WTC11 (cell line): ENCODE measurements at regions not wholly inside any gene's neighbourhood (a gene's known extent, or its start where the extent isn't known, plus 50 kb on each side); places are given as distances from the start of the nearest gene placed in this dataset.

Experiments used
- AR ChIP-seq: fragments of 250-450 bp; sonication (Bioruptor Pico); IDR thresholded peaks from 2 replicates; pipeline ENCODE4 v1.9.0; 2021; ENCODE audit warnings: mild to moderate bottlenecking
- CBFB ChIP-seq: sonication (generic); formaldehyde crosslinking; IDR thresholded peaks from 2 replicates; pipeline ENCODE4 v1.8.1; 2022; ENCODE audit warnings: mild to moderate bottlenecking, low read depth, missing genetic modification reagents
- CTCF ChIP-seq: fragments of 200-600 bp; IDR thresholded peaks from 2 replicates; pipeline ENCODE4 v1.8.0; 2022; ENCODE audit warnings: antibody characterized with exemption
- E2F1 ChIP-seq: sonication (generic); formaldehyde crosslinking; IDR thresholded peaks from 2 replicates; pipeline ENCODE4 v1.8.0; 2022; ENCODE audit warnings: mild to moderate bottlenecking, missing genetic modification reagents
- MYBL2 ChIP-seq: sonication (generic); formaldehyde crosslinking; IDR thresholded peaks from 2 replicates; pipeline ENCODE4 v1.8.1; 2023; ENCODE audit warnings: mild to moderate bottlenecking, moderate library complexity, missing genetic modification reagents
- SP1 ChIP-seq: sonication (generic); formaldehyde crosslinking; conservative IDR thresholded peaks from 2 replicates; pipeline ENCODE4 v1.8.1; 2022; ENCODE audit warnings: missing genetic modification reagents
- USF1 ChIP-seq: sonication (generic); formaldehyde crosslinking; IDR thresholded peaks from 2 replicates; pipeline ENCODE4 v1.8.0; 2022; ENCODE audit warnings: mild to moderate bottlenecking, missing genetic modification reagents
- ZBTB43 ChIP-seq: sonication (generic); formaldehyde crosslinking; IDR thresholded peaks from 2 replicates; pipeline ENCODE4 v1.8.1; 2023; ENCODE audit warnings: mild to moderate bottlenecking, missing genetic modification reagents
- ZNF232 ChIP-seq: sonication (generic); formaldehyde crosslinking; IDR thresholded peaks from 2 replicates; pipeline ENCODE4 v1.8.0; 2022; ENCODE audit warnings: mild to moderate bottlenecking, missing genetic modification reagents

- no peak for TF ChIP-seq E2F1 (CRISPR knock-in tag)
- no peak for TF ChIP-seq ZNF232 (CRISPR knock-in tag)
- no peak for TF ChIP-seq CBFB (CRISPR knock-in tag)
- no peak for TF ChIP-seq CTCF
- no peak for TF ChIP-seq USF1 (CRISPR knock-in tag)
- TF ChIP-seq AR (CRISPR knock-in tag) = no peak
- TF ChIP-seq SP1 (CRISPR knock-in tag) = no peak
- TF ChIP-seq ZBTB43 (CRISPR knock-in tag) = no peak
- TF ChIP-seq MYBL2 = no peak
These were observed 127.5 kb upstream of the TNFAIP3 start for GRCh38 chr6:137739544-137739943.
